Stomach (tissue), 8 donors: ENCODE measurements at regions not wholly inside any gene's neighbourhood (a gene's known extent, or its start where the extent isn't known, plus 50 kb on each side); places are given as distances from the start of the nearest gene placed in this dataset.

Experiments
- DNase-seq, 2 donors: peaks; one replicate each; pipeline versions ENCODE4 v3.0.0 to v3.0.0-alpha.2; 2013 to 2019
- H3K27ac ChIP-seq, 5 donors: fragments of 200-600 bp in 4 of 5; sonication (generic) in 4 of 5; one replicate each; pipeline ENCODE4 v1.5.1; 2013 to 2019; ENCODE audit warnings: mild to moderate bottlenecking in 1 of 5, moderate library complexity in 1 of 5
- H3K27me3 ChIP-seq, 3 donors: fragments of 200-600 bp; sonication (generic); one replicate each; pipeline ENCODE4 v1.5.1; 2017 to 2019; ENCODE audit warnings: mixed run types in 1 of 3
- H3K36me3 ChIP-seq, 4 donors: fragments of 200-600 bp; sonication (generic); 1 replicate in 3 of 4; 2 replicates in 1 of 4; pipeline ENCODE4 v1.5.1; 2016 to 2019
- H3K4me1 ChIP-seq, 4 donors: fragments of 200-600 bp; sonication (generic); one replicate each; pipeline ENCODE4 v1.5.1; 2016 to 2019
- H3K4me3 ChIP-seq, 4 donors: fragments of 200-600 bp; sonication (generic) in 3 of 4; one replicate each; pipeline ENCODE4 v1.5.1; 2016 to 2019; ENCODE audit warnings: mild to moderate bottlenecking in 1 of 4
- H3K9me3 ChIP-seq, 4 donors: fragments of 200-600 bp; sonication (generic); one replicate each; pipeline ENCODE4 v1.5.1; 2016 to 2019
- EP300 ChIP-seq: sonication (generic); formaldehyde crosslinking; IDR thresholded peaks from one replicate; pipeline ENCODE4 v1.6.1; 2017; ENCODE audit warnings: antibody characterized with exemption
- POLR2A ChIP-seq, 4 donors: fragments of 450-650 bp; IDR thresholded peaks; one replicate each; pipeline ENCODE4 v1.6.1; 2016; ENCODE audit warnings: antibody characterized with exemption in 4 of 4, control low read depth in 2 of 4, mild to moderate bottlenecking in 1 of 4, moderate library complexity in 1 of 4
- POLR2AphosphoS5 ChIP-seq, 3 donors: sonication (generic); formaldehyde crosslinking; IDR thresholded peaks; one replicate each; pipeline ENCODE4 v1.6.1; 2016; ENCODE audit warnings: antibody characterized with exemption in 3 of 3
- WGBS, 5 donors: extraction: QIAGEN DNeasy Blood & Tissue Kit in 3 of 5; methylation state at CpG; one replicate each; pipeline versions ENCODE4 v1.1.5 to v1.1.7; 2013 to 2018; 5-methylcytosine and 5-hydroxymethylcytosine counted together
- intact Hi-C: fragments of 100-400 bp; cut with DNase I; formaldehyde crosslinking; loops from one replicate; pipeline ENCODE4 v1.15.1; 2023; ENCODE audit warnings: low total_unique reads
- TF ChIP-seq, protein P1 (sequence below), 7 experiments: fragments of 450-650 bp in 4 of 7; fragments of 200-600 bp in 3 of 7; sonication (generic) in 3 of 7; IDR thresholded peaks; one replicate each; pipeline ENCODE4 v1.5.1; 2016 to 2019; ENCODE audit warnings: antibody characterized with exemption in 7 of 7, control low read depth in 2 of 7, mild to moderate bottlenecking in 1 of 7
- donor health status: healthy with polysubstance abuse.
- donor health status: Bipolar disorder and iron deficiency.
- donor health status: healthy.

DNA sequence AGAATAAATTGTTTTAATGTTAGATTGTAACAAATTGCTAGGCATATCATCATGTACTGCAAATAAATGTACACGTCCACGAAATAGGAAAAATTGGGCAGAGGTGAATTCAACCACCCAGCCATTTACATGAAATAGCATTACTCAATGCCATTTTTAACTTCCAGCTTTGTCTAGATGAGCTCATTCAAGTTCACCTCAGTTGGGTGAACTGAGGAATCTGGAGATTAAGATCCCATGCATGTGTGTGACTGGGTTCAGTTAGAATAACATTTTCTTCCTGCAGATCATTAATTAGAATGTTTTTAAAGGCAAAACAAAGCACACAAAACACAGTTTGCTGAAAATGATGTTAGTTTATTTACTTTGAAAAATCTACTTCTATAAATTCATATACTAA lies 767.8 kb upstream of the GOLIM4 start:
- H3K27me3 ChIP-seq: no peaks in the 10 kb centered on the region
- no peak overlapping the region for H3K27ac ChIP-seq
- intact Hi-C loops: no loop called here
- H3K4me1 ChIP-seq: peaks cover 0 to 73% (median 19%) of the 10 kb centered on the region in 4 donors
- H3K36me3 ChIP-seq: no peaks in the 10 kb centered on the region
- DNase-seq: no peak
- TF ChIP-seq POLR2A (IDR thresholded peaks at IDR 0.05): no peak
- no peak for TF ChIP-seq POLR2AphosphoS5 (IDR thresholded peaks at IDR 0.05)
- TF ChIP-seq, protein P1, sequence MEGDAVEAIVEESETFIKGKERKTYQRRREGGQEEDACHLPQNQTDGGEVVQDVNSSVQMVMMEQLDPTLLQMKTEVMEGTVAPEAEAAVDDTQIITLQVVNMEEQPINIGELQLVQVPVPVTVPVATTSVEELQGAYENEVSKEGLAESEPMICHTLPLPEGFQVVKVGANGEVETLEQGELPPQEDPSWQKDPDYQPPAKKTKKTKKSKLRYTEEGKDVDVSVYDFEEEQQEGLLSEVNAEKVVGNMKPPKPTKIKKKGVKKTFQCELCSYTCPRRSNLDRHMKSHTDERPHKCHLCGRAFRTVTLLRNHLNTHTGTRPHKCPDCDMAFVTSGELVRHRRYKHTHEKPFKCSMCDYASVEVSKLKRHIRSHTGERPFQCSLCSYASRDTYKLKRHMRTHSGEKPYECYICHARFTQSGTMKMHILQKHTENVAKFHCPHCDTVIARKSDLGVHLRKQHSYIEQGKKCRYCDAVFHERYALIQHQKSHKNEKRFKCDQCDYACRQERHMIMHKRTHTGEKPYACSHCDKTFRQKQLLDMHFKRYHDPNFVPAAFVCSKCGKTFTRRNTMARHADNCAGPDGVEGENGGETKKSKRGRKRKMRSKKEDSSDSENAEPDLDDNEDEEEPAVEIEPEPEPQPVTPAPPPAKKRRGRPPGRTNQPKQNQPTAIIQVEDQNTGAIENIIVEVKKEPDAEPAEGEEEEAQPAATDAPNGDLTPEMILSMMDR (IDR thresholded peaks at IDR 0.05): no peak
- TF ChIP-seq EP300: no peak
- H3K9me3 ChIP-seq: no peaks in the 10 kb centered on the region
- 24 to 62% (median 27%) methylated on average over 2 of the region's 2 CpGs for WGBS, 5 donors
- H3K4me3 ChIP-seq: no peak overlapping the region

DNA sequence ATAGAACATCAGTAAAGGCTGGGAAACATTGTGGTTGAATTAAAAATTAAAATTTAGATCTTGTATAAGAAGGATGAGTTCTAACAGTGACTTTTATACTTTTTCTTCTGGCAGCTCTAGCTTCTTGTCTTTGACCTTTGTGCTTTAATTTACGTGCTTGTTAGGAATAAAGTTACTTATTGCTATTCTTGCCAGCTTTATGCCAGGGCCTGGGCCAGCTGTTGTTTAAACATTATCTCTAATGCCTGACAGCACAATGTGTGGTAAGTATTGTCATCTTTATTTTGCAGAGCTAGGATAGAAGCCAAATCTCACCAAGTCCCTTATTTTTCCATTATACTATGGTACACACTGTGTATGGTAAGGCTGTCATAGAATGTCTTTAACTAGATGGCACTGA lies 766.7 kb upstream of the GOLIM4 start:
- Histone ChIP-seq H3K27me3 (no peaks in the 10 kb centered on the region), H3K4me1 (peaks cover 0 to 73% (median 18%) of the 10 kb centered on the region in 4 donors), H3K36me3 (no peaks in the 10 kb centered on the region), H3K4me3 (no peak overlapping the region), H3K9me3 (no peaks in the 10 kb centered on the region), H3K27ac (no peak overlapping the region)
- WGBS, 5 donors: 16 to 40% (median 26%) methylated on average over 1 of the region's 1 CpG
- DNase-seq: no peak
- intact Hi-C loops: no loop called here
- TF ChIP-seq, protein P1 (IDR thresholded peaks at IDR 0.05): no peak
- no peak for TF ChIP-seq EP300
- no peak for TF ChIP-seq POLR2AphosphoS5 (IDR thresholded peaks at IDR 0.05)
- TF ChIP-seq POLR2A (IDR thresholded peaks at IDR 0.05): no peak

DNA sequence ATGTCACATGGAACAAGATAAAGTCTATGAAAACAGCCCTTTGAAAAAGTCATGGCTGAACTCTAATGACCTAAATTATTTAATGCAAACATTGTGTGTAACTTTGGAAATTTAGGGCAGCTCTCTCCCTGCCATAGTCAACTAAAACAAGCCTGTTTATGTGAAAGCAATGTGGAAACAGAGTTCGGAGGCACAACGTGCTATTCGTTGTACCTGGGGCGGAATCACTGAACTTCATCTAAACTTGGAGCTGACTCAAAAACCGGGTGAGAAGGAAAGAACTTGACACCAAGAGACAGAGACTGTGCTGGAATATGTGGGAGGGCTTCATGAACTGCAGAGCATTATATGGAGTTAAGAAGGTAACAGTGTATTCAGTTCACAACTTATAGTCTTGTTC lies 764.9 kb upstream of the GOLIM4 start:
- H3K9me3 ChIP-seq: peaks cover 0 to 10% (median 0%) of the 10 kb centered on the region in 4 donors
- peaks cover 0 to 59% (median 18%) of the 10 kb centered on the region in 4 donors for H3K4me1 ChIP-seq
- H3K36me3 ChIP-seq: no peaks in the 10 kb centered on the region
- H3K4me3 ChIP-seq: no peak overlapping the region
- H3K27ac ChIP-seq: peak overlapping the region; percentile 3 to 56 (median 44)
- intact Hi-C loops: no loop called here
- no peaks in the 10 kb centered on the region for H3K27me3 ChIP-seq
- WGBS, 5 donors: 31 to 66% (median 33%) methylated on average over 5 of the region's 5 CpGs
- DNase-seq: no peak
- TF ChIP-seq, protein P1 (IDR thresholded peaks at IDR 0.05): no peak
- TF ChIP-seq EP300 (no peak), POLR2AphosphoS5 (IDR thresholded peaks at IDR 0.05) (no peak), POLR2A (IDR thresholded peaks at IDR 0.05) (no peak)

DNA sequence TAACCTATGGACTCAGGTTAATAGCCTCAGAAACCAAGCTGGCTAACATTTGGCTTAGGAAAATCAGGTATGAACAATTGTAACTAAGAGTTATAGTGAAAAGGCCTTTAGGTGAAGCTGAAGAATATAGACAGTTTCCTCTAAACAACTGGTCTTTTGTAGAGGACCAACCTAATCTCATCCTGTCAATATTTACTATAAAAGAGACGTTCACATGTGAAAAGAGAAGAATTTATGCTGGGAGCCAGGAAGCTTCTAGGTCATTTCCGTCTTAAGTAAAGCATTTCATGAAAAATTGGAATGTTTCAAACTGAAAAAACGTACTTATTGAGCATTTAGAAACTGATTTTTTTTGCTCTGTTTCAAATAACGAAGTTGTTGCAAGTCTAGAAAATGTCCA lies 764.3 kb upstream of the GOLIM4 start:
- DNase-seq: no peak
- TF ChIP-seq, protein P1 (IDR thresholded peaks at IDR 0.05): no peak
- no peak for TF ChIP-seq EP300
- TF ChIP-seq POLR2AphosphoS5 (IDR thresholded peaks at IDR 0.05): no peak
- no peak for TF ChIP-seq POLR2A (IDR thresholded peaks at IDR 0.05)
- Histone ChIP-seq H3K27me3 (no peaks in the 10 kb centered on the region), H3K27ac (peak overlapping the region in 4 of 5 donors; percentile 3 to 52 (median 42)), H3K4me1 (peaks cover 0 to 53% (median 15%) of the 10 kb centered on the region in 4 donors), H3K36me3 (no peaks in the 10 kb centered on the region), H3K4me3 (no peak overlapping the region), H3K9me3 (peaks cover 0 to 11% (median 0%) of the 10 kb centered on the region in 4 donors)
- intact Hi-C loops: no loop called here
- 21 to 45% (median 36%) methylated on average over 4 of the region's 4 CpGs for WGBS, 5 donors
